HL-60 (cell line): ENCODE measurements at regions not wholly inside any gene's neighbourhood (a gene's known extent, or its start where the extent isn't known, plus 50 kb on each side); places are given as distances from the start of the nearest gene placed in this dataset.

Source experiments
- CTCF ChIP-seq: IDR thresholded peaks from one replicate; pipeline ENCODE4 v1.5.1; 2011; ENCODE audit warnings: low read length, control low read depth, inconsistent platforms; ENCODE audit not compliant: insufficient read depth
- GABPA ChIP-seq: IDR thresholded peaks from 2 replicates; pipeline ENCODE4 v1.6.1; 2012; ENCODE audit warnings: low read depth
- POLR2AphosphoS5 ChIP-seq: IDR thresholded peaks from 2 replicates; pipeline ENCODE4 v1.6.1; 2012; ENCODE audit warnings: low read depth
- REST ChIP-seq: IDR thresholded peaks from 2 replicates; pipeline ENCODE4 v1.6.1; 2012; ENCODE audit warnings: low read depth; ENCODE audit not compliant: insufficient replicate concordance

- TF ChIP-seq GABPA = no peak
- TF ChIP-seq CTCF = no peak
- TF ChIP-seq POLR2AphosphoS5 = no peak
- no peak for TF ChIP-seq REST
Observed at GRCh38 chr4:15325987-15326386, 101.8 kb upstream of the C1QTNF7 start.
